ENCODE measurements at regions not wholly inside any gene's neighbourhood (a gene's known extent, or its start where the extent isn't known, plus 50 kb on each side); places are given as distances from the start of the nearest gene placed in this dataset.

- no peak for TF ChIP-seq CTCF (IDR thresholded peaks at IDR 0.05)
- no peak for TF ChIP-seq SIN3A (IDR thresholded peaks at IDR 0.05; ENCODE audit: borderline replicate concordance, insufficient read depth, low read depth, low read length)
- no peak for TF ChIP-seq TCF7L2 (IDR thresholded peaks at IDR 0.05; ENCODE audit: low read depth, low read length)
- TF ChIP-seq REST (IDR thresholded peaks at IDR 0.05; ENCODE audit: insufficient read depth in 1 of 2, low read depth in 2 of 2, low read length in 1 of 2): no peak
- no peak for TF ChIP-seq POLR2AphosphoS5 (IDR thresholded peaks at IDR 0.05; ENCODE audit: low read depth, low read length)
These were observed 178.7 kb downstream of the CHIC2 start for GRCh38 chr4:53885668-53886067.

All from Panc1 (cell line).